H1 (cell line): ENCODE measurements at regions not wholly inside any gene's neighbourhood (a gene's known extent, or its start where the extent isn't known, plus 50 kb on each side); places are given as distances from the start of the nearest gene placed in this dataset.

Source experiments
- CTCF ChIA-PET: fragments of 300-600 bp; sonication (Branson Sonifier 250); formaldehyde crosslinking; loops from one replicate; lab custom pipeline; 2021; ENCODE audit not compliant: partially characterized antibody; lab: Charles Lee
- POLR2A ChIA-PET: fragments of 300-600 bp; sonication (Branson Sonifier 250); formaldehyde crosslinking; loops from one replicate; lab custom pipeline; 2021; ENCODE audit warnings: inconsistent platforms; ENCODE audit not compliant: partially characterized antibody; lab: Charles Lee
- DNase-seq, 2 experiments: peaks; one replicate each; pipeline versions ENCODE4 v3.0.0 to v3.0.0-alpha.2; 2010 to 2022; ENCODE audit warnings: low spot score in 2 of 2, low read depth in 1 of 2, mixed read lengths in 1 of 2
- FAIRE-seq: peaks from 2 replicates; lab custom pipeline; 2011; peaks lifted over from hg19 to GRCh38; lab: Jason Lieb, UNC
- H2AFZ ChIP-seq: 2 replicates; pipeline ENCODE4 v1.8.1; 2012; ENCODE audit warnings: low read length, inconsistent platforms
- H2AK5ac ChIP-seq: 2 replicates; pipeline ENCODE4 v1.6.1; 2013; ENCODE audit warnings: low read depth, low read length
- H2BK120ac ChIP-seq: replicated peaks from 2 replicates; pipeline ENCODE3; 2013; ENCODE audit warnings: low read depth, low read length, inconsistent platforms
- H2BK12ac ChIP-seq: 2 replicates; pipeline ENCODE4 v1.6.1; 2013; ENCODE audit warnings: low read depth, low read length
- H2BK15ac ChIP-seq: 2 replicates; pipeline ENCODE4 v1.6.1; 2013; ENCODE audit warnings: low read length
- H2BK20ac ChIP-seq: 2 replicates; pipeline ENCODE4 v1.6.1; 2013; ENCODE audit warnings: low read length
- H2BK5ac ChIP-seq: 2 replicates; pipeline ENCODE4 v1.6.1; 2013; ENCODE audit warnings: low read depth, low read length
- H3K14ac ChIP-seq: 2 replicates; pipeline ENCODE4 v1.6.1; 2013; ENCODE audit warnings: inconsistent platforms; ENCODE audit not compliant: insufficient read length
- H3K18ac ChIP-seq: 2 replicates; pipeline ENCODE4 v1.6.1; 2013; ENCODE audit warnings: low read length; ENCODE audit errors: extremely low read depth
- H3K23ac ChIP-seq: 2 replicates; pipeline ENCODE4 v1.6.1; 2013; ENCODE audit warnings: inconsistent platforms; ENCODE audit not compliant: insufficient read length
- H3K23me2 ChIP-seq: 2 replicates; pipeline ENCODE4 v1.6.1; 2013; ENCODE audit warnings: low read depth, low read length
- H3K27ac ChIP-seq: 2 replicates; pipeline ENCODE4 v1.6.1; 2011; ENCODE audit warnings: low read depth, low read length, inconsistent platforms
- H3K27me3 ChIP-seq, 4 experiments: replicated peaks in 1 of 4; 1 replicate in 1 of 4; 2 replicates in 3 of 4; pipeline versions ENCODE4 v1.6.1 to v1.8.1; 2011 to 2013; ENCODE audit warnings: low read length in 3 of 4, mild to moderate bottlenecking in 3 of 4, inconsistent platforms in 2 of 4, mixed read lengths in 2 of 4, moderate library complexity in 1 of 4; ENCODE audit not compliant: control insufficient read depth in 3 of 4, insufficient read depth in 3 of 4; ENCODE audit errors: extremely low read depth in 1 of 4
- H3K36me3 ChIP-seq, 4 experiments: 2 replicates each; pipeline versions ENCODE4 v1.6.1 to v1.8.1; 2011 to 2013; ENCODE audit warnings: mild to moderate bottlenecking in 4 of 4, low read length in 3 of 4, moderate library complexity in 2 of 4, control low read depth in 1 of 4, inconsistent platforms in 1 of 4; ENCODE audit not compliant: insufficient read depth in 4 of 4, control insufficient read depth in 2 of 4
- H3K4ac ChIP-seq: replicated peaks from 2 replicates; pipeline ENCODE3; 2013; ENCODE audit warnings: low read length, low read depth, mixed read lengths, inconsistent platforms; ENCODE audit not compliant: insufficient read length
- H3K4me1 ChIP-seq, 4 experiments: replicated peaks in 1 of 4; 1 replicate in 1 of 4; 2 replicates in 3 of 4; pipeline versions ENCODE4 v1.6.1 to v1.8.1; 2011 to 2013; ENCODE audit warnings: low read length in 3 of 4, inconsistent platforms in 2 of 4, mixed read lengths in 1 of 4; ENCODE audit not compliant: insufficient read depth in 4 of 4, control insufficient read depth in 3 of 4
- H3K4me2 ChIP-seq, 2 experiments: 2 replicates each; pipeline versions ENCODE4 v1.6.1 to v1.8.1; 2011 to 2013; ENCODE audit warnings: low read depth in 2 of 2, low read length in 2 of 2, control low read depth in 1 of 2, inconsistent platforms in 1 of 2, mild to moderate bottlenecking in 1 of 2; ENCODE audit not compliant: insufficient read depth in 1 of 2
- H3K4me3 ChIP-seq, 4 experiments: fragments of 200-600, 300-600 bp in 1 of 4; sonication (generic), shearing (Covaris generic), sonication (Bioruptor Twin) in 1 of 4; 2 replicates each; pipeline versions ENCODE4 v1.5.1 to v1.8.1; 2011 to 2016; ENCODE audit warnings: low read length in 4 of 4, low read depth in 3 of 4, control low read depth in 2 of 4, inconsistent platforms in 2 of 4, mild to moderate bottlenecking in 2 of 4, mixed read lengths in 1 of 4, moderate library complexity in 1 of 4; ENCODE audit not compliant: insufficient read depth in 2 of 4; ENCODE audit errors: extremely low read depth in 1 of 4
- H3K56ac ChIP-seq: replicated peaks from 2 replicates; pipeline ENCODE3; 2013; ENCODE audit warnings: low read depth, mild to moderate bottlenecking, mixed read lengths, low read length, inconsistent platforms; ENCODE audit not compliant: insufficient read length
- H3K79me1 ChIP-seq: 2 replicates; pipeline ENCODE4 v1.6.1; 2013; ENCODE audit warnings: low read depth, low read length, control low read depth
- H3K79me2 ChIP-seq, 2 experiments: 2 replicates each; pipeline versions ENCODE4 v1.6.1 to v1.8.1; 2012 to 2013; ENCODE audit warnings: low read length in 2 of 2, mild to moderate bottlenecking in 2 of 2, inconsistent platforms in 1 of 2; ENCODE audit not compliant: insufficient read depth in 2 of 2, control insufficient read depth in 1 of 2
- H3K9ac ChIP-seq, 4 experiments: replicated peaks in 1 of 4; 1 replicate in 1 of 4; 2 replicates in 3 of 4; pipeline versions ENCODE4 v1.6.1 to v1.8.1; 2011 to 2013; ENCODE audit warnings: low read depth in 3 of 4, low read length in 3 of 4, control low read depth in 2 of 4, mild to moderate bottlenecking in 2 of 4, moderate library complexity in 2 of 4, inconsistent platforms in 1 of 4; ENCODE audit errors: extremely low read depth in 1 of 4
- H3K9me3 ChIP-seq, 2 experiments: 2 replicates each; pipeline versions ENCODE4 v1.6.1 to v1.8.1; 2012 to 2013; ENCODE audit warnings: mild to moderate bottlenecking in 2 of 2, moderate library complexity in 2 of 2, control low read depth in 1 of 2, inconsistent platforms in 1 of 2, low read depth in 1 of 2, low read length in 1 of 2, mixed read lengths in 1 of 2; ENCODE audit not compliant: insufficient read depth in 2 of 2
- H4K20me1 ChIP-seq, 2 experiments: replicated peaks in 1 of 2; 2 replicates each; pipeline versions ENCODE3 to v1.8.1; 2011 to 2013; ENCODE audit warnings: inconsistent platforms in 2 of 2, low read length in 2 of 2, mild to moderate bottlenecking in 1 of 2; ENCODE audit not compliant: insufficient read depth in 2 of 2, control insufficient read depth in 1 of 2
- H4K5ac ChIP-seq: 2 replicates; pipeline ENCODE4 v1.6.1; 2013; ENCODE audit warnings: low read length, low read depth, mixed read lengths, inconsistent platforms; ENCODE audit not compliant: insufficient read length
- H4K8ac ChIP-seq: 2 replicates; pipeline ENCODE4 v1.8.0; 2013; ENCODE audit warnings: mild to moderate bottlenecking, moderate library complexity, low read length, inconsistent platforms; ENCODE audit not compliant: insufficient read depth; ENCODE audit errors: extremely low read depth
- H4K91ac ChIP-seq: replicated peaks from 2 replicates; pipeline ENCODE3; 2013; ENCODE audit warnings: low read length, mixed read lengths, inconsistent platforms; ENCODE audit not compliant: insufficient read length
- BACH1 ChIP-seq: IDR thresholded peaks from 2 replicates; pipeline ENCODE4 v1.6.1; 2012; ENCODE audit warnings: low read length, improper control_type of control experiment
- HDAC2 ChIP-seq, 2 experiments: fragments of 300-600 bp in 1 of 2; sonication (generic) in 1 of 2; IDR thresholded peaks; 2 replicates each; pipeline ENCODE4 v1.6.1; 2011 to 2012; ENCODE audit warnings: low read depth in 2 of 2, low read length in 2 of 2, mild to moderate bottlenecking in 2 of 2, moderate library complexity in 2 of 2, borderline replicate concordance in 1 of 2, inconsistent platforms in 1 of 2
- JUND ChIP-seq: IDR thresholded peaks from 2 replicates; pipeline ENCODE4 v1.6.1; 2011; ENCODE audit warnings: mild to moderate bottlenecking, improper control_type of control experiment, low read length
- MAFK ChIP-seq: IDR thresholded peaks from 2 replicates; pipeline ENCODE4 v1.6.1; 2012; ENCODE audit warnings: low read depth, mild to moderate bottlenecking, improper control_type of control experiment, low read length
- RAD21 ChIP-seq, 2 experiments: IDR thresholded peaks in 1 of 2; conservative IDR thresholded peaks in 1 of 2; 2 replicates each; pipeline ENCODE4 v1.6.1; 2011; ENCODE audit warnings: low read depth in 2 of 2, low read length in 2 of 2, improper control_type of control experiment in 1 of 2, inconsistent platforms in 1 of 2, mild to moderate bottlenecking in 1 of 2, moderate library complexity in 1 of 2
- SIRT6 ChIP-seq: IDR thresholded peaks from one replicate; pipeline ENCODE4 v1.7.1; 2012; ENCODE audit warnings: low read length, inconsistent platforms
- SP1 ChIP-seq: IDR thresholded peaks from 2 replicates; pipeline ENCODE4 v1.6.1; 2011; ENCODE audit warnings: low read depth, low read length
- SUZ12 ChIP-seq: fragments of 200-600 bp; sonication (generic); IDR thresholded peaks from 2 replicates; pipeline ENCODE4 v1.6.1; 2012; ENCODE audit warnings: mild to moderate bottlenecking, inconsistent platforms, low read length, moderate library complexity, mixed read lengths
- TAF1 ChIP-seq: IDR thresholded peaks from 2 replicates; pipeline ENCODE4 v1.6.1; 2011; ENCODE audit warnings: mild to moderate bottlenecking, low read depth, low read length
- TCF12 ChIP-seq: IDR thresholded peaks from 2 replicates; pipeline ENCODE4 v1.6.1; 2011; ENCODE audit warnings: low read depth, mild to moderate bottlenecking, low read length
- TF ChIP-seq, protein P1 (sequence below): IDR thresholded peaks from 2 replicates; pipeline ENCODE4 v1.6.1; 2011; ENCODE audit warnings: low read length, improper control_type of control experiment
- TF ChIP-seq, protein P2 (sequence below): IDR thresholded peaks from 2 replicates; pipeline ENCODE4 v1.6.1; 2011; ENCODE audit warnings: low read depth, mild to moderate bottlenecking, low read length; ENCODE audit not compliant: insufficient read depth
- TF ChIP-seq, protein P3 (sequence below): IDR thresholded peaks from 2 replicates; pipeline ENCODE4 v1.6.1; 2012; ENCODE audit warnings: inconsistent platforms

DNA sequence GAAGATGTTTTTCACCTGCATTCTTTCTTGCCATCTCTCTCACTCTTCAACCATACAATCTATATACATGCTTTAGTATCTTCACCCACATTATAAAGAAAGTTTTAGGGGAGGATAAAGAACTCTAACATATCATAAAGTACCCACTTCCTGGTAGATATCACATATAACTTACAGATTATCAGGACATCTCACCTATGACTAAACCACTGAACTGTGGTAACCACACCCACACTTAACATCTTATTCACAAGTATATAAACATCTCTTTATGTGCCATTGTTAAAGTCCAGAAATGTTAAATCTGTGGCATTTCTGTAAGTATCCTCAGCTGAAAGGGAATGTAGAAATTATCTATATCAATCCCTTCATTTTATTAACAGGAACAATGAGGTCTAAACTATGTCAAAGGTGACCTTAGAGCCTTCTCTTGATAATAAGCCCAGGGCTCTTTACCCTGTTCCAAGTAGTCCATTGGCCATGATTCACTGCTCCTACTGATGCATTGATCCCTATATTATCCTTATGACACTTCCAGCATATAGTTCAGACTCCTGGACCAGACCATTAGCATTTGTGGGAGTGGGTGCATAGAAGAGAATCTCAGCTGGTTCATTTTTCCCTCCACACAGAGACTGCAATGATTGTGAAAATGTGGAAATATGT is 182.4 kb downstream of the SUCLG1 start:
- DNase-seq, result no peak
- H2AFZ ChIP-seq, result no peak overlapping the region
- H3K27me3 ChIP-seq, result no peaks in the 10 kb centered on the region
- H3K9me3 ChIP-seq, result no peaks in the 10 kb centered on the region
- H3K4ac ChIP-seq, result no peak overlapping the region
- POLR2A ChIA-PET, result no interaction called here
- no peak overlapping the region for H2BK12ac ChIP-seq
- no peak overlapping the region for H3K23ac ChIP-seq
- H2BK15ac ChIP-seq, result no peak overlapping the region
- H3K4me2 ChIP-seq, result no peak overlapping the region
- H4K91ac ChIP-seq, result no peak overlapping the region
- no peaks in the 10 kb centered on the region for H3K79me2 ChIP-seq
- CTCF ChIA-PET, result no interaction called here
- no peak overlapping the region for H3K27ac ChIP-seq
- no peaks in the 10 kb centered on the region for H3K79me1 ChIP-seq
- no peak overlapping the region for H3K14ac ChIP-seq
- H2BK20ac ChIP-seq, result no peak overlapping the region
- TF ChIP-seq HDAC2 (IDR thresholded peaks at IDR 0.05; ENCODE audit: borderline replicate concordance in 1 of 2, low read depth in 2 of 2, low read length in 2 of 2) (no peak), JUND (no peak), TAF1 (no peak), BACH1 (no peak), TCF12 (no peak), MAFK (no peak), SUZ12 (no peak), SIRT6 (no peak), RAD21 (IDR thresholded peaks at IDR 0.05 in 1 of 2, conservative IDR thresholded peaks at IDR 0.05 in 1 of 2; ENCODE audit: low read depth in 2 of 2, low read length in 2 of 2) (no peak), SP1 (no peak)
- TF ChIP-seq, protein P1, sequence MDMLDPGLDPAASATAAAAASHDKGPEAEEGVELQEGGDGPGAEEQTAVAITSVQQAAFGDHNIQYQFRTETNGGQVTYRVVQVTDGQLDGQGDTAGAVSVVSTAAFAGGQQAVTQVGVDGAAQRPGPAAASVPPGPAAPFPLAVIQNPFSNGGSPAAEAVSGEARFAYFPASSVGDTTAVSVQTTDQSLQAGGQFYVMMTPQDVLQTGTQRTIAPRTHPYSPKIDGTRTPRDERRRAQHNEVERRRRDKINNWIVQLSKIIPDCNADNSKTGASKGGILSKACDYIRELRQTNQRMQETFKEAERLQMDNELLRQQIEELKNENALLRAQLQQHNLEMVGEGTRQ, result no peak
- TF ChIP-seq, protein P2, sequence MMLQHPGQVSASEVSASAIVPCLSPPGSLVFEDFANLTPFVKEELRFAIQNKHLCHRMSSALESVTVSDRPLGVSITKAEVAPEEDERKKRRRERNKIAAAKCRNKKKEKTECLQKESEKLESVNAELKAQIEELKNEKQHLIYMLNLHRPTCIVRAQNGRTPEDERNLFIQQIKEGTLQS, result no peak
- TF ChIP-seq, protein P3, sequence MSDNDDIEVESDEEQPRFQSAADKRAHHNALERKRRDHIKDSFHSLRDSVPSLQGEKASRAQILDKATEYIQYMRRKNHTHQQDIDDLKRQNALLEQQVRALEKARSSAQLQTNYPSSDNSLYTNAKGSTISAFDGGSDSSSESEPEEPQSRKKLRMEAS, result no peak
- FAIRE-seq, result no peak
- peaks cover 0 to 3% (median 0%) of the 10 kb centered on the region in 4 experiments; a peak in 1 of 7 replicates for H3K4me1 ChIP-seq
- H4K5ac ChIP-seq, result no peak overlapping the region
- H3K23me2 ChIP-seq, result no peaks in the 10 kb centered on the region
- no peak overlapping the region for H2BK5ac ChIP-seq
- no peak overlapping the region for H3K9ac ChIP-seq
- H4K8ac ChIP-seq, result no peak overlapping the region
- no peak overlapping the region for H3K56ac ChIP-seq
- H3K4me3 ChIP-seq, result no peak overlapping the region
- H2AK5ac ChIP-seq, result no peak overlapping the region
- H3K18ac ChIP-seq, result no peak overlapping the region
- H3K36me3 ChIP-seq, result no peaks in the 10 kb centered on the region
- no peak overlapping the region for H2BK120ac ChIP-seq
- no peaks in the 10 kb centered on the region for H4K20me1 ChIP-seq
